Femur (tissue), 1 donor: ENCODE measurements at regions not wholly inside any gene's neighbourhood (a gene's known extent, or its start where the extent isn't known, plus 50 kb on each side); places are given as distances from the start of the nearest gene placed in this dataset.

Experiments used
- DNase-seq: peaks from one replicate; pipeline ENCODE4 v3.0.0-alpha.2; 2017

DNA sequence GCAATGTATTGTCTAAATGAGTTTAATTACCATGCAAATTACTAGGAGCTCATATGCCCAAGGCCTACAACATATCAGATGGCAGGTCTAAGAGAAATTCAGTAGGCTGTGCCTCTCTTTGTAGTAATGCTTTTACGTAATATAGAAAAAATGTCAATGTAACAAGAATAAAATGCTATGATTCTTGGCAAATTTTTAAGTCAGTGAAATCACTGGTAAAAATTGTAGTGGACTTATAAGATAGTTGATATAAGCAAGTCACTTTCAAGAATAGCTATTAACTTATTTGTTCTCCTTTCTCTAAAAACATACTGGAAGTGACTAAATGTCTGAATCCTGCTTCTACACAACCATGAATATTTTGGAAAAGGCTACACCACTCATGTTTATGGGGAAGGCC, 707.8 kb downstream of the TUSC7 start:
- no peak for DNase-seq

DNA sequence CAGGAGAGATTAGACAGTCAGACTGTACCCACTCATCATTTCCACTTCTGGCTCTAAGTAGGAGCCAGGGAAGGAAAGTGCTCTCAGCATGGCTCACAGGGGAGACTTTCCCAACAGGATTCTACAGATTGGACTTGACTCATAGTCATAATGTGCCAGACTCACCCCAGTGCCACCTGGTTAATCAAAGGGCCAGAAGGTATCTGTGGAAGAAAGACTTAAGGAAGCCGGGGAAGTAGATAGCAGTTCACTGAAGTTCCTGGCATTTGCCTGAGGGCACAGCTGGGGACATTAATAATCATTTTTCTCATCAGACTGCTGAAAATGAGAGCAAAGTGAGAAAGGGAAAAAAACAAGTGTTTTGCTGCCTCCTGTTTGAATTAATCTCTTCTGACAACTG, 717.5 kb downstream of the TUSC7 start:
- DNase-seq, result no peak

DNA sequence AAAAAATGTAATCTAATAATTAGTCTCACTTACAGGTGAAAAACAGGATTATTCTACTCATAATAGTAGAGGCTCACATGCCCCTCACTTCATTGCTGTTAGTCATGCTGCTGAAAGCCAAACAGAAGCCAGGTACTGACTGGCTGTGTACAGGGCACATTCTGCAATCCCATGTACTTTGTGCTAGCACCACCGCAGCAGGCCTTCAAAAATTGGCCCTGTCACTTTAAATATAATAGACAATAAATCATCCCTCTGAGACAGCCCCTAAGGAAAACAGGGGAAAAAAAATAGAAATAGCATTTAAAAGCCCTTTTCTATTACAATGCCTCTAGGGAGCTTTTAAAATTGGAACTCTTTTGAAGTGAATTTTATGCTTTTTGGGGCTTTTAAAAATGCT, 723.8 kb downstream of the TUSC7 start:
- DNase-seq, result no peak

DNA sequence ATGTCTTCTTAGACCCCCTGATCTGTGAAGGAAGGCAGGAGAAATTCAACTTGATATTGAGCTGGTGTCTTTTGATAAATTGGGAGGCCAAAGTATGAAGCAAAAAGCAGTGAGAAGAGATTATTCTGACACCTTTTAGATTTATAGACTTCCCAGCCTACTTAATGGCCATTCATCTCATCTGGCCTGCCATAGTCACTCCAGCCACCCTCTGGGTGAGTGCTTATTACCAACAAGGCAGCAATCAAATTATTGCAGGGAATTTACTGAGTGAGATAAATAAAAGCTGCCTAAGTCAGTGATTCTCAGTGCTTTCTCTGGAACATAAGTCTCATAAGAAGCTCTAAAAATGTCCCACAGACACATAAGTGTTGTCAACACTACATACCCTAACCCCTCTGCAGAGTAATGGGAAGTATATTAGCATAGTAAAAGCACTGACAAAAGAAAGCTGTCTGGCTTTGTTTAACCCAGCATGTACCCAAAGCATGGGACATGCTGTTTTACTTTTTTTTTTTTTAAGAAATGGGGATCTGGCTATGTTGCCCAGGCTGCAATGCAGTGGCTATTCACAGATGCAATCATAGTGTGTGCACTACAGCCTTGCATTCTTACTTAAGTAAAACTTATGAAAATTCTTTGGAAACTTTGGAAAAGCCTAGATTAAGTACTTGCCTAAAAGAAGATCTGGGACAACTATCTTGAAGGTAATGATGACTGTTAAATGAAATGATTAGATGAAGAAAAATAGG, 725.3 kb downstream of the TUSC7 start:
- no peak for DNase-seq

- DNase-seq, result no peak
These were observed 725.9 kb downstream of the TUSC7 start for GRCh38 chr3:117435506-117435905.

DNA sequence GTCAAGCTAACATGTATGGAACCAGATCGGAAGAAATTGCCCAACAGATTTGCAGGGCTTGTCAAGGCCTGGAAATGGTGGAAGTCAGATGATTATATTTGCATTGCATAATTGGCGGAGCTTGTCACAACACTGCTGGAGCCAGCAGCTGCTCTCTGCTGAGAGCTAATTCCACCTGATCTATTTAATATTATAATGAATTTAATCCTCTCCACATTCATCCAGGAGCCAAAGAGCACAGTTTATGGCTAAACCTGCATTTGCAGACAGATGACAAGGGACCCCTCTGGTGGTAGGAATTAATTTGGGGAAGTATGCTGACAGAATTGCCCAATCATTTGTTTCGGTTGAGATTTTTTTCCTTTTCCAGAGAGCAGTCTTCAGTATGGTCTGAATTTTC, 730.2 kb downstream of the TUSC7 start:
- no peak for DNase-seq

- no peak for DNase-seq
These were observed 732.3 kb downstream of the TUSC7 start for GRCh38 chr3:117441851-117442250.

DNA sequence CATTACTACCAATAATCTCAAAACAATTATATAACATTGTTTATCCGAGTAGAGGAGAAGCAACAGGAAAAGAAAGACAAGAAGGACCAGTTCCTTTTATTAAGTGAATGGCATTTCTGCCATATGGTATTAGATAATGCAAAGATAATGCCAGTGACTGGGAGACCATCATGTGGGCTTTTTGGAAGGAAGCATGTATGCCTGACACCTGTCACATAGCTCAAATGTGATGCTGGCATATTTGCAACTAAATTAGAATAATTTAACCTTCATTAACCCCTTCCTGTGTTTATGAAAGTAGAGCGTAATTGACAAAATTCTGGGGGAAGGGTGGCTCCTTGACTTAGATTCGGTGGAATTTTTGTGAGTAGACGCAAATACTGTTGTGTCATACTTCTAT, 733.0 kb downstream of the TUSC7 start:
- no peak for DNase-seq

DNA sequence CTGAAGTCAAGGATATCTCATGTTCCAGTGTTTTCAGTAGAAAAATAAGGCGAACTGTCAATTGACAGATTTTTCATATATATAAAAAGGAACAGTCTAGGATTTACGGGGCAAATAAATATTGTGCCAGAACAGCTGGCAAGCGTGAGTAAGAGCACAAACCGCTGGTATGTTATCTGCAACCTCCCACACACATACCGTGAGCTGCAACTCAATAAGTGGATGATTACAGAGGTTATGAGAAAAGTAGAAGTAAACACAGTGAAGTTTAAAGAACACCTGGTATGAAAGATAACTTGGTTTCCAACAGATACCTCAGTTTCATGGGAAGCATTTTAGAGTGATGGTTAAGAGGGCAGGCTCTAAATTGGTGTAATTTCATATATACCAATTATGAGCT, 733.4 kb downstream of the TUSC7 start:
- DNase-seq, result no peak

DNA sequence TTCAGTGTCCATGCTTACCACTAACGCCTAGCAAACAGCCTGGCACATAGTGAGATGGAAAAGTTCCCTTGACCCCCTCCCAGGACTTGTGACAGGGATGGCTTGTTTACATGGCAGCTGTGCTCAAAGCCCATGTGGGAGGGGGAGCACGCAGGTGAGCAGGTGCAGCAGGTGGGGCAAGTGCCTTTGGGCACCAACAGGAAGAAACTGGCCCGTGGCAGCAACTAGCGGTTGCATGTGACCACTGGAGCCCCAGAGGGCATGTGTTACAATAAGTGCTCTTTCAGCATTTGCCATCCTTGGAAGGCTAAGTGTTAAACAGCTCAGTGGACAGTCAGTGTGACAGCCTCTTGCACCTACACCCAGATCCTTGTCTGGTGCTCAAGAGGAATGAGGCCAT, 734.6 kb downstream of the TUSC7 start:
- DNase-seq, result no peak

DNA sequence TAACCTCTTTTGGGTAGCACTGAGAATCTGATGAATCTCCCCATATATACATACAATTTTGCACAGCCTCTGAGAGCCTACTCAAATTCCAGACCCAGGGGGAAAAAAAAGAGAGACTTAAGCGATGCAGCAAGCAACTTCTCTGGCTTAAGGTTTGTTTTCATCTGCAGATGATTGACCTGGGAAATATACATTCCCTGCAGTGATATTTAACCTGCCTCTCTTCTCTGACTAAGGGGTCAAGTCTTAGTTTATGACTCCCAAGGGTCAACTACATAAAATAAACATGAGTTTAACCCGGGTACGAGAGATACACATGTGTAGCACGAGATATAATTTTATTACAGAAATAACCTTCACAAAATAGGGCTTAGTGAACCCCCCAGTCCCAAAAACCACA, 737.8 kb downstream of the TUSC7 start:
- DNase-seq, result no peak

GRCh38 chr3:117450026-117450425, 740.4 kb downstream of the TUSC7 start:
- DNase-seq, result no peak

DNA sequence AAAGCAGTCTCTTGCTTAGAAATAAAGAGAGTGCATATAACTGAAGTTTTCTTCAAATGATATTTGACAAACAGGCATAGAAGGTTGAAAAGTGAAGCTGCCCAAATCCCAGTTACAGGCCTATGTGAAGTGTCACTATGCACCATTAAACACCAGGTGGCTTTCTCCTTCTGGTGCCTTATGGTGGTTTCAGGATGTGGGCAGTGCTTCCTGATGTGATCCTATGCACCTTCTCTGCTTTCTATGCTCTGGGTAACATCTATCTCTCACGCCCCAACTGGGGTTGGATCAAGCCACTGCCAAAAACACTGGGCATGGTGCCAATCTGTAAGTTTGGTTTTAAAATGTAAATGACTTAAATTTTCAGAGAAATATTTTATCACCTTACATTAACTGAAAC, 744.7 kb downstream of the TUSC7 start:
- DNase-seq, result no peak

- DNase-seq, result no peak
These were observed 745.3 kb downstream of the TUSC7 start for GRCh38 chr3:117454908-117455307.

GRCh38 chr3:117455782-117456181, 746.2 kb downstream of the TUSC7 start:
- no peak for DNase-seq

GRCh38 chr3:117463276-117464115, 753.9 kb downstream of the TUSC7 start:
- no peak for DNase-seq

DNA sequence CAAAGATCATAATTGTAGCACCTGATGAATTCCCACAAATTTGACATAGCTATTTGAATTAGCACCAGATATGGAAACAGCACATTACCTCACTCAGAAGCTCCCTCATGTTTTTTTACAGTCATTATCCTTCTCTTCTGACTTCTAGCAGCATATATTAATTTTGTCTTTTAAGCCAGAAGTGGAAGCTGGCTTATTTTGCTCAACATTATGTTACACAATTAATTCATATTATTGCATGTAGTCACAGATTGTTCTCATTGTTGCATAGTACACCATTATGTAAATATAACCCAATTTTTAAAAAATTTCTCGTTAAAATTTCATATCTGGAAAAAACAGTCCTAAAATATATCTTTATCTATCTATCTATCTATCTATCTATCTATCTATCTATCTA, 762.3 kb downstream of the TUSC7 start:
- no peak for DNase-seq

- no peak for DNase-seq
These were observed 764.5 kb downstream of the TUSC7 start for GRCh38 chr3:117473981-117474538.

GRCh38 chr3:117476572-117476971, 767.0 kb downstream of the TUSC7 start:
- DNase-seq, result no peak

- no peak for DNase-seq
These were observed 767.7 kb downstream of the TUSC7 start for GRCh38 chr3:117477214-117477755.

GRCh38 chr3:117479095-117479494, 769.5 kb downstream of the TUSC7 start:
- DNase-seq, result no peak

DNA sequence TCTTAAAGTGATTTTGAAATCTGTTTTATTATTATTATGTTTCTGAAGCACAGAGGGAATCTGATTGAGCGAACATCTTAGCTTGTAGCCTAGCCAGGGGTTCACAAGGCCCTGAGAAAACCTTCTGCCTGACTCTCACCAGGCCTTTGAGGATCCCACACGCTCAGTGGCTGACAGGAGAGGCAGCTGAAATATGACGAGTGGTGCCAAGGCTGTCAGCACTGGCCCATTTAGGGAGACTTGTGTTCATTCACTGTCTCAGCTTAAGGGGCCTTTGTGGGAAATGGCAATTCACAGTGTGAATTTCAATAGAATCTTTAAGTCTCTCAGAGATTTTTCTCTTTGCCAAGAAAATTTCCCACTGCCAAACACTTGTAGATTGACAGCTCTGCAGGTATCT, 770.9 kb downstream of the TUSC7 start:
- no peak for DNase-seq

GRCh38 chr3:117480972-117481371, 771.4 kb downstream of the TUSC7 start:
- DNase-seq, result no peak

- DNase-seq, result no peak
These were observed 774.3 kb downstream of the TUSC7 start for GRCh38 chr3:117483839-117484238.
